Keratinocyte (primary cell): ENCODE measurements at regions not wholly inside any gene's neighbourhood (a gene's known extent, or its start where the extent isn't known, plus 50 kb on each side); places are given as distances from the start of the nearest gene placed in this dataset.

ENCODE experiments used
- CTCF ChIP-seq, 3 experiments: IDR thresholded peaks in 1 of 3; conservative IDR thresholded peaks in 1 of 3; optimal IDR thresholded peaks in 1 of 3; 2 replicates in 2 of 3; 3 replicates in 1 of 3; pipeline versions ENCODE3 to v1.5.1; 2011; ENCODE audit warnings: low read length in 3 of 3, mild to moderate bottlenecking in 3 of 3, moderate library complexity in 2 of 3, control low read depth in 1 of 3, inconsistent platforms in 1 of 3; ENCODE audit not compliant: insufficient read depth in 2 of 3; ENCODE audit errors: extremely low read depth in 1 of 3
- EZH2 ChIP-seq: IDR thresholded peaks from one replicate; pipeline ENCODE4 v1.6.1; 2012; ENCODE audit warnings: inconsistent platforms, mild to moderate bottlenecking, low read length, moderate library complexity

GRCh38 chr12:74671421-74671820 lies 133.8 kb downstream of the ATXN7L3B start:
- TF ChIP-seq CTCF (optimal IDR thresholded peaks at IDR 0.05 in 1 of 3, IDR thresholded peaks at IDR 0.05 in 1 of 3, conservative IDR thresholded peaks at IDR 0.05 in 1 of 3; ENCODE audit: extremely low read depth in 1 of 3, insufficient read depth in 2 of 3, low read length in 3 of 3) (no peak), EZH2 (no peak)
